ENCODE measurements at regions not wholly inside any gene's neighbourhood (a gene's known extent, or its start where the extent isn't known, plus 50 kb on each side); places are given as distances from the start of the nearest gene placed in this dataset.
"Not testable (repeated sequence)": the region's sequence is repeated elsewhere in the genome, so short reads cannot be mapped to it uniquely, and the experiment has no call there.

DNA sequence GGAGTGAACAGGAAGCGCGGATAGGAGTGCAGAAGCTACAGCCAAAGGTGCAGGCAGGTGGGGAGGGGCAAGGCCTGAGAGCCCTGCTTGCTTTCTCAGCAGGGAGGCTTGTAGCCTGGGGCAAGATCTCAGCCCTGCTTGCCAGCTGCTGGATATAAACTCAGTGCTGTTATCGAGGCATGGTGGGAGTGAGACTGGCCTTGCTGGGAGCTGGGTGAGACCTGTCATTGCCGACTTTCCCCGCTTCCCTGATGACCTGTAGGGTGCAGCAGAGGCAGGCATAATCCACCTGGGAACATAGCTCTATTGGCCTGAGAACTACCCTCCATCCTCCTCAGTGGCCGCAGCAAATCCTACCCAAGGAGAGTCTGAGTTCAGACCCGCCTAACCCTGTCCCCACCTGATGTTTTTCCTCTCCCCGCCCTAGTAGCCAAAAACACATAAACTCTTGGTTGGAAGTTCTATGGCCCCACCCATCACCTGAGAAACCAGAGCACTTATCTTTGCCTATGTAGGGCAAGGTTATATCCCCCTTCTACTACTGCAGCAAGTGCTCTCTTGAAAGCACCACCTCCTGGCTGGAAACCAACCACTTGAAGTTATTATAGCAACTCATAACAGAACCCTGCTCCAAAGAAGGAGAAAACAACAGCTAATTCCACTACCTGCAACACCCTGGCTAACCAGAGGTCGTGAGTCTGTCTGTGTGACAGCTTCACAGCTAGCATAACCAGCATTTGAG, 80.7 kb downstream of the FHIP1A start:
- intact Hi-C loops (cut with DNase I), result no loop called here
- TF ChIP-seq, protein P1, sequence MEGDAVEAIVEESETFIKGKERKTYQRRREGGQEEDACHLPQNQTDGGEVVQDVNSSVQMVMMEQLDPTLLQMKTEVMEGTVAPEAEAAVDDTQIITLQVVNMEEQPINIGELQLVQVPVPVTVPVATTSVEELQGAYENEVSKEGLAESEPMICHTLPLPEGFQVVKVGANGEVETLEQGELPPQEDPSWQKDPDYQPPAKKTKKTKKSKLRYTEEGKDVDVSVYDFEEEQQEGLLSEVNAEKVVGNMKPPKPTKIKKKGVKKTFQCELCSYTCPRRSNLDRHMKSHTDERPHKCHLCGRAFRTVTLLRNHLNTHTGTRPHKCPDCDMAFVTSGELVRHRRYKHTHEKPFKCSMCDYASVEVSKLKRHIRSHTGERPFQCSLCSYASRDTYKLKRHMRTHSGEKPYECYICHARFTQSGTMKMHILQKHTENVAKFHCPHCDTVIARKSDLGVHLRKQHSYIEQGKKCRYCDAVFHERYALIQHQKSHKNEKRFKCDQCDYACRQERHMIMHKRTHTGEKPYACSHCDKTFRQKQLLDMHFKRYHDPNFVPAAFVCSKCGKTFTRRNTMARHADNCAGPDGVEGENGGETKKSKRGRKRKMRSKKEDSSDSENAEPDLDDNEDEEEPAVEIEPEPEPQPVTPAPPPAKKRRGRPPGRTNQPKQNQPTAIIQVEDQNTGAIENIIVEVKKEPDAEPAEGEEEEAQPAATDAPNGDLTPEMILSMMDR (IDR thresholded peaks at IDR 0.05), result no peak
- peaks cover 10 to 12% of the 10 kb centered on the region in 2 donors for H3K9me3 ChIP-seq
- no peaks in the 10 kb centered on the region for H3K36me3 ChIP-seq
- H3K4me3 ChIP-seq, result no peak overlapping the region
- H3K27ac ChIP-seq, result no peak overlapping the region
- no peaks in the 10 kb centered on the region for H3K27me3 ChIP-seq
- no peak for DNase-seq (ENCODE audit: low spot score in 2 of 2)
- H3K4me1 ChIP-seq, result no peaks in the 10 kb centered on the region

DNA sequence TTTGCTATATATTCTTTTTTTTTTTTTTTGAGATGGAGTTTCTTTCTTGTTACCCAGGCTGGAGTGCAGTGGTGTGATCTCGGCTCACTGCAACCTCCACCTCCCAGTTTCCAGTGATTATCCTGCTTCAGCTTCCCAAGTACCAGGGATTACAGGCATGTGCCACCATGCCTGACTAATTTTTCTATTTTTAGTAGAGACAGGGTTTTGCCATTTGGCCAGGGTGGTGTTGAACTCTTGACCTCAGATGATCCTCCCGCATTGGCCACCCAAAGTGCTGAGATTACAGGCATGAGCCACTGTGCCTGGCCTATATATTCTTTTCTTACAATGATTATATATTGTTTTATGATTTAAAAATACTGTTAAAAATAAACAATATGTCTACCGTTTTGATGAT, 86.6 kb downstream of the FHIP1A start:
- H3K27ac ChIP-seq; intact Hi-C loops (cut with DNase I); H3K4me3 ChIP-seq; H3K4me1 ChIP-seq; H3K27me3 ChIP-seq; H3K36me3 ChIP-seq; DNase-seq (ENCODE audit: low spot score in 2 of 2): not testable (repeated sequence)
- peaks cover 10 to 32% of the 10 kb centered on the region in 2 donors for H3K9me3 ChIP-seq

DNA sequence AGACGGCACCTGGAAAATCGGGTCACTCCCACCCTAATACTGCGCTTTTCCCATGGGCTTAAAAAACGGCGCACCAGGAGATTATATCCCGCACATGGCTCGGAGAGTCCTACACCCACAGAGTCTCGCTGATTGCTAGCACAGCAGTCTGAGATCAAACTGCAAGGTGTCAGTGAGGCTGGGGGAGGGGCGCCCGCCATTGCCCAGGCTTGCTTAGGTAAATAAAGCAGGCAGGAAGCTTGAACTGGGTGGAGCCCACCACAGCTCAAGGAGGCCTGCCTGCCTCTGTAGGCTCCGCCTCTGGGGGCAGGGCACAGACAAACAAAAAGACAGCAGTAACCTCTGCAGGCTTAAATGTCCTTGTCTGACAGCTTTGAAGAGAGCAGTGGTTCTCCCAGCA, 102.6 kb downstream of the FHIP1A start:
- H3K4me1 ChIP-seq; H3K9me3 ChIP-seq; DNase-seq (ENCODE audit: low spot score in 2 of 2); H3K27ac ChIP-seq; H3K4me3 ChIP-seq; H3K27me3 ChIP-seq; intact Hi-C loops (cut with DNase I); H3K36me3 ChIP-seq: not testable (repeated sequence)

DNA sequence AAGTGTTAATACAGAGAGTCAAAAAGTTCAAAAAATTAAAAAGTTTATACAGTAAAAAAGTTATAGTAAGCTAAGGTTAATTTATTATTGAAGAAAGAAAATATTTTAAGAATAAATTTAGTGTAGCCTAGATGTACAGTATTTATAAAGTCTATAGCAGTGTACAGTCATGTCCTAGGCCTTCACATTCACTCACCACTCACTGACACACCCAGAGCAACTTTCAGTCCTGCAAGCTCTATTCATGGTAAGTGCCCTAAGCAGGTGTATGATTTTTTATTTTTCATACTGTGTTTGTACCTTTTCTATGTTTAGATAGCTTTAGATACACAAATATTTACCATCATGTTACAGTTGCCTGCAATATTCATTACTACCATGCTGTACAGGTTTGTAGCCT, 108.9 kb downstream of the FHIP1A start:
- TF ChIP-seq, protein P1 (IDR thresholded peaks at IDR 0.05), result no peak
- intact Hi-C loops (cut with DNase I), result no loop called here
- no peak overlapping the region for H3K27ac ChIP-seq

DNA sequence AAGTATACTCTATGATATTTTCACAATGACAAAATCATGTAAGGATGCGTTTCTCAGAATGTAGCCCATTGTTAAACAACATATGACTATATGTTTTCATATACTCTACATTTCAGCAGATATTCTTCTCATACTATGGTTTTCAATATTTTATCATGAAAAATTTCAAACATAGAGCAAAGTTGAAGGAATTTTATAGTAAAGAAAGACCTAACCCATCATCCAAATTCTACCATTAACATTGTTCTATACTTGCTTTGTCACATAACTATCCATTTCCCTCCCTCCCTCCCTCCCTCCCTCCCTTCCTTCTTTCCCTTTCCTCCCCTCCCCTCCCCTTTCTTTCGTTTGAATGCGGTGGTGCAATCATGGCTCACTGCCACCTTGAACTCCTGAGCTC, 109.4 kb downstream of the FHIP1A start:
- H3K27ac ChIP-seq, result no peak overlapping the region
- no peaks in the 10 kb centered on the region for H3K9me3 ChIP-seq
- no peaks in the 10 kb centered on the region for H3K27me3 ChIP-seq
- intact Hi-C loops (cut with DNase I), result no loop called here
- TF ChIP-seq, protein P1 (IDR thresholded peaks at IDR 0.05), result no peak
- DNase-seq (ENCODE audit: low spot score in 2 of 2), result no peak
- H3K4me3 ChIP-seq, result no peak overlapping the region
- H3K36me3 ChIP-seq, result no peaks in the 10 kb centered on the region
- no peaks in the 10 kb centered on the region for H3K4me1 ChIP-seq

More for the DNA sequence above, 108.9 kb downstream of the FHIP1A start:
- no peak overlapping the region for H3K4me3 ChIP-seq
- H3K36me3 ChIP-seq, result no peaks in the 10 kb centered on the region
- no peaks in the 10 kb centered on the region for H3K4me1 ChIP-seq
- H3K9me3 ChIP-seq, result no peaks in the 10 kb centered on the region
- DNase-seq (ENCODE audit: low spot score in 2 of 2), result no peak
- H3K27me3 ChIP-seq, result no peaks in the 10 kb centered on the region

DNA sequence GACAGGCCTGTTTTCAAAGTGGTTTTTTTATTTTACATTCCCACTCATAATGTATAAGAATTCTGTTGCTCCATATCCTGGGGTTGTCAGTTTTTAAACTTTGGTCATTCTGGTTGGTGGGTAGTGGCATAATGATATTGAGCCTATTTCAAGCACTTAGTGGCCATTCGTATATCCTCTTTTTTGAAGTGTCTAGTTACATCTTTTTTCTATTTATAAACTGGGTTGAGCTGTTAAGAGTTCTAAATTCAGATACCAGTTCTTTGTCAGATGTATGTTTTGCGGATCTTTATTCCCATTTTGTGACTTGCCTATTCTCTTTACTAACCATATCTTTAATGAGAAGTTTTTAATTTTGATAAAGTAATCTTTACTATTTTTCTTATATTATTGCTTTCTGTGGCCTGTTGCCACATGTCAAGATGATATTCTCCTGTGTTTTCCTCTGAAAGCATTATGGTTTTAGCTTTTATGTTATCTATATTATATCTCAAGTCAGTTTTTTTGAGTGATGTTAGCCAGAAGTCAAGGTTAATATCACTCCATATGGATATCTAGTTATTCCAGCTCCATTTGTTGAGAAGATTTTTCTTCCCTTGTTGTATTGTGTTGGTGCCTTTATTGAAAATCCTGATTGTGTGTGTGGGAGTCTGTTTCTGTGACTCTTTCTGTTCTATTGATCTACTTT, 110.9 kb downstream of the FHIP1A start:
- no peak overlapping the region for H3K4me3 ChIP-seq
- TF ChIP-seq, protein P1 (IDR thresholded peaks at IDR 0.05), result no peak

More for the DNA sequence above, 110.9 kb downstream of the FHIP1A start:
- no peak for DNase-seq (ENCODE audit: low spot score in 2 of 2)
- Histone ChIP-seq H3K36me3 (no peaks in the 10 kb centered on the region), H3K27me3 (no peaks in the 10 kb centered on the region), H3K4me1 (no peaks in the 10 kb centered on the region), H3K9me3 (no peaks in the 10 kb centered on the region), H3K27ac (no peak overlapping the region)
- intact Hi-C loops (cut with DNase I), result no loop called here
